Fibroblast of villous mesenchyme (primary cell): ENCODE measurements at regions not wholly inside any gene's neighbourhood (a gene's known extent, or its start where the extent isn't known, plus 50 kb on each side); places are given as distances from the start of the nearest gene placed in this dataset.
A peak's percentile ranks its signal among the peaks of the same experiment; 100 is the strongest.

Experiments used
- DNase-seq: peaks from one replicate; pipeline ENCODE4 v3.0.0-alpha.2; 2010; ENCODE audit warnings: low read depth
- H3K4me3 ChIP-seq: 2 replicates; pipeline ENCODE4 v1.5.1; 2011; ENCODE audit warnings: low read depth, mild to moderate bottlenecking, low read length
- TF ChIP-seq, protein P1 (sequence below): IDR thresholded peaks from 2 replicates; pipeline ENCODE4 v1.5.1; 2012; ENCODE audit warnings: low read depth, mild to moderate bottlenecking, low read length; ENCODE audit not compliant: insufficient read depth

DNA sequence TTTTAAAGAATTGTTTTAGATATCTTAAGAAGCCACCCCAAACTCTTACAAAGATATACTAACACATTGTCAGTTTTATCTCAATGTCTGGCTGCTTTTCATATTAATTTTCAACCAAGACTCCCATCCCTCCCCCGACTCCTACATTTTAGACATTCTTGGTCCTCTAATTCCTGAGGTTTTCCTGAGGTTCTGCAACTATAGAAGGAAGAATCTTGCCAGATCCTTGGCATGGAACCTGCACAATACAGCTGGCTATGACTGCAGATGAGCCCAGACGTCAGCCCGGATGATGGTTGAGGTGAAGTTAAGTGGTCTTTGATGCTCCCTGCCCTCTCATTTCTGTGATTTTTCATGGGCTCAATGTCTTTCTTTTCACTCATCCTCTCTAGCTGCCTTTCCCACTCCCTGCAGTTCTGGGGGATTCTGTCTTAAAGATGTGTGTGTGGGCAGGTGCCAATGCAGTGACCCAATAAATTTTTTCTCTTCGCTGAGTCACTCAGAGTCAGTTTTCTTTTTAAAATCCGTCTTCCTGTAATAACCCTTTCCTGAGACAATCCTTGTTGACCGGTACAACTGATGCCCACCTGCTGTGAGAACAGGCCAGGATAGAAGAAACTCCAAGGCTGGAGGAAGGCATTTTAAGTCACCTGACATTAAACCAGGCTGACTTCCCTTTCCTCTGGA lies 237.8 kb upstream of the GAS1 start:
- no peak for DNase-seq
- TF ChIP-seq, protein P1, sequence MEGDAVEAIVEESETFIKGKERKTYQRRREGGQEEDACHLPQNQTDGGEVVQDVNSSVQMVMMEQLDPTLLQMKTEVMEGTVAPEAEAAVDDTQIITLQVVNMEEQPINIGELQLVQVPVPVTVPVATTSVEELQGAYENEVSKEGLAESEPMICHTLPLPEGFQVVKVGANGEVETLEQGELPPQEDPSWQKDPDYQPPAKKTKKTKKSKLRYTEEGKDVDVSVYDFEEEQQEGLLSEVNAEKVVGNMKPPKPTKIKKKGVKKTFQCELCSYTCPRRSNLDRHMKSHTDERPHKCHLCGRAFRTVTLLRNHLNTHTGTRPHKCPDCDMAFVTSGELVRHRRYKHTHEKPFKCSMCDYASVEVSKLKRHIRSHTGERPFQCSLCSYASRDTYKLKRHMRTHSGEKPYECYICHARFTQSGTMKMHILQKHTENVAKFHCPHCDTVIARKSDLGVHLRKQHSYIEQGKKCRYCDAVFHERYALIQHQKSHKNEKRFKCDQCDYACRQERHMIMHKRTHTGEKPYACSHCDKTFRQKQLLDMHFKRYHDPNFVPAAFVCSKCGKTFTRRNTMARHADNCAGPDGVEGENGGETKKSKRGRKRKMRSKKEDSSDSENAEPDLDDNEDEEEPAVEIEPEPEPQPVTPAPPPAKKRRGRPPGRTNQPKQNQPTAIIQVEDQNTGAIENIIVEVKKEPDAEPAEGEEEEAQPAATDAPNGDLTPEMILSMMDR = no peak
- no peak overlapping the region for H3K4me3 ChIP-seq

GRCh38 chr9:87187656-87188055 lies 240.3 kb upstream of the GAS1 start:
- TF ChIP-seq, protein P1 = no peak
- DNase-seq = no peak
- no peak overlapping the region for H3K4me3 ChIP-seq

DNA sequence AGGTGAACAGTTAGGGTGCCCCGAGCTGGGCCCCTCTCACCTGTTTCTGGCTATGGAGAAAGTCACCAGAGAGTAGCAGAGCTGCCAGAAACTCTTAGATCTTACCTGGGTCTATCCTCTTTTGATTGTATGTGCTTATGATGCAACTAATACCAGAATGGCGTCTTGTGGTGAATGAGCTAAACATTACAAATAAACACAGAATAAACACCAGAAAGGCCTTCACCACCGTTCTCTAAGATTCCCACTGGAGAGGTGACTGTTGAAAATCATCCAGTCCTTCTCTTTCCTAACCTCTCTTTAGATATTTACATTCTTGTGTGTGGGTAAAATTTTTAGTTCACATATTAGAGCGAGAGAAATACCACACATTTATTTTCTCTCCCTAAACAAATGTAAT lies 241.7 kb upstream of the GAS1 start:
- TF ChIP-seq, protein P1 = no peak

DNA sequence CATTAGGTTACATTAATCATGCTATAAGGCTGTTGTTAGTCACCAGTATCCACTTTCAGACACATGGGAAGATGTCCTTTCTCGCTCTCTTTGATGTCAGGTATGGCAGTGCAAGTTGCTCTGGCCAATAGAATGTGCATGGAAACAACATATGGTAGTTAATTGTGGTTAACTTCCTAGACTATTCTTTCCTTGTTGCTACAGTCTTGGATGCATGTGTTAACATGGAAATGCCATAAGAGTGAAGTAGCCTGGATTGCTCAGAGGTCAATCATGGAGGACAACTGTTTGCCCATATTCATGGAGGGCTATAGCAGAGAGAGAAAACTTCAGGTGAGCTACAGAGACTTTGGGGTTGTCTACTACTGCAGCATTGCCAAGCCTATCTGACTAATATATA lies 245.8 kb upstream of the GAS1 start:
- no peak for DNase-seq
- TF ChIP-seq, protein P1 = no peak
- no peak overlapping the region for H3K4me3 ChIP-seq

More for the DNA sequence above, 241.7 kb upstream of the GAS1 start:
- peak; percentile 55 for DNase-seq
- no peak overlapping the region for H3K4me3 ChIP-seq

DNA sequence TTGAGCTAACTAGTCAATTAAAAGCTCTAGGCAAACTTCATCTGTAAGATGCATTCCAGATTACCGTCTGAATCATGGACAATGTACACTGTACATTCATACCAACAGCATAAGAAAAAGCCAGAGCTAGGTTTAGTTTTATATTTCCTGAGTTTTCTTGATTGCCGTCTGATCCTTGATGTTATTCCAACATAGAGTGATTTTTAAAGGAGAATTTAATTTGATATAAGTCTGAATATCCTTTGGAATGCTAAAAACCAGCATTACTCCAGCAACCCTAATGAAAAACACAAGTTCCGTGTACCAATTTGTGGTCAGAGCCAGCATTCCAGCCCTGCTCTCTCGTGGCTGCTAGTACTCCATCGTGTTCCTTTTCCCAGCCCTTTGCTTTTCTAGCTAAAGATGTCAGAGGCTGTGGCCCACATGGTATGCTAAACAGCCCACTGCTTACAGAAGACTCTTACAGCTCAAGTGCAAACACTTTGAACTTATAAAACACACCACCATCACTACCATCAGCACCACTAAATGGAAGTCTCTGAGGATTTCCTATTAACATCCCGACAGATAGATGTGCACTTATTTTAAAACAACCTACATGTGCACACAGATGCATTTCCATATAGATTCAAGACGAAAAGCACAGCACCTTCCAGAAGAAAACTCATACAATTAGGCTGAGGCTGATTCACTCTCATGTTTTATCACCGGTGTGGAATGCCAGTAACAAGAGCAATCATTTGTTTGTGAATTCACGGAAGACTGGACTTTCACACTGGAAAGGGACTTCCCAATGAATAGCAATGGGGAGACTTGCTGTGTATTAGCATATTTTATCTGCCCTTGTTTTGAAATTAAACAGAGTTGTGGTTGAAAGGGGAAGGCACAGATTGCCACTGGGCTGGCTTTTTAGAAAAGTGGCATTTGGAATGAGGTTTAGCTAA lies 246.9 kb upstream of the GAS1 start:
- peak; percentile 91 for DNase-seq
- H3K4me3 ChIP-seq = no peak overlapping the region
- TF ChIP-seq, protein P1 = no peak

DNA sequence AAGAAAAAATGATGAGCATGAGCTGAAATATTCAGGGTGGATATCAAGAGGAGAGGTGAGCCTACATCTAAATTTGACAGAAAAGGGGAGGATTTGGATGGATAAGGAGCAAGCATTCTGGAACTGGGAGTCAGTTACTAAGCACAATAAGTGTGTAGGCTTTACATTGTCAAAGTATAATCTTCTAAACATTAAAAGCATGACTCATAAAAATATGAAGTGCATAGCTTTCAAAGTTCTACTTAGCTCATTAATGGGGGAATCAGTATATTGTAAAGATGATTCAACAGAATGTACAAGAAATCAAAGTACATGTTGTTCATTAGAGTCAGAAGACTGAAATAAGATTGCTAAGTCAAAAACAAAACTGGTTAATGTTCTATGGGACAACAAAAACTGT lies 248.0 kb upstream of the GAS1 start:
- no peak overlapping the region for H3K4me3 ChIP-seq
- TF ChIP-seq, protein P1 = no peak
- no peak for DNase-seq
